DND-41 (cell line): ENCODE measurements at regions not wholly inside any gene's neighbourhood (a gene's known extent, or its start where the extent isn't known, plus 50 kb on each side); places are given as distances from the start of the nearest gene placed in this dataset.

Experiments used
- ATAC-seq: fragments of 200-7000 bp; cut with Tn5 transposase; 3 replicates; pipeline ENCODE4 v1.9.1; 2021; ENCODE audit warnings: low read depth; ENCODE audit not compliant: insufficient read depth
- DNase-seq: peaks from one replicate; pipeline ENCODE4 v3.0.0-alpha.2; 2020
- H2AFZ ChIP-seq: 2 replicates; pipeline ENCODE4 v1.6.0; 2012; ENCODE audit warnings: low read depth, low read length
- H3K27ac ChIP-seq: 2 replicates; pipeline ENCODE4 v1.5.1; 2012; ENCODE audit warnings: low read length, inconsistent platforms
- H3K27me3 ChIP-seq: fragments of 200-600 bp; sonication (generic); 2 replicates; pipeline ENCODE4 v1.6.0; 2012; ENCODE audit warnings: low read length, mild to moderate bottlenecking, inconsistent platforms; ENCODE audit not compliant: insufficient read depth, poor library complexity
- H3K36me3 ChIP-seq: 2 replicates; pipeline ENCODE4 v1.5.1; 2012; ENCODE audit warnings: low read length, inconsistent platforms; ENCODE audit not compliant: insufficient read depth
- H3K4me1 ChIP-seq: 2 replicates; pipeline ENCODE4 v1.5.1; 2012; ENCODE audit warnings: mild to moderate bottlenecking, low read length; ENCODE audit not compliant: insufficient read depth
- H3K4me2 ChIP-seq: 2 replicates; pipeline ENCODE4 v1.6.0; 2012; ENCODE audit warnings: mild to moderate bottlenecking, moderate library complexity, low read length, inconsistent platforms; ENCODE audit not compliant: insufficient read depth
- H3K4me3 ChIP-seq, 2 experiments: fragments of 200-600 bp in 1 of 2; shearing (Covaris generic) in 1 of 2; 2 replicates each; pipeline ENCODE4 v1.5.1; 2012 to 2016; ENCODE audit warnings: inconsistent platforms in 2 of 2, low read length in 2 of 2, mild to moderate bottlenecking in 2 of 2, low read depth in 1 of 2, moderate library complexity in 1 of 2
- H3K79me2 ChIP-seq: 2 replicates; pipeline ENCODE4 v1.6.0; 2012; ENCODE audit warnings: low read length, inconsistent platforms; ENCODE audit not compliant: insufficient read depth
- H3K9ac ChIP-seq: 2 replicates; pipeline ENCODE4 v1.6.0; 2012; ENCODE audit warnings: low read depth, mild to moderate bottlenecking, inconsistent platforms, low read length, moderate library complexity
- H3K9me3 ChIP-seq: 2 replicates; pipeline ENCODE4 v1.5.1; 2012; ENCODE audit warnings: low read length, moderate library complexity, mild to moderate bottlenecking, inconsistent platforms; ENCODE audit not compliant: insufficient read depth, severe bottlenecking
- H4K20me1 ChIP-seq: 2 replicates; pipeline ENCODE4 v1.6.0; 2012; ENCODE audit warnings: low read length; ENCODE audit not compliant: insufficient read depth
- EZH2 ChIP-seq: IDR thresholded peaks from 3 replicates; pipeline ENCODE4 v1.6.1; 2012; ENCODE audit warnings: borderline replicate concordance, low read depth, mild to moderate bottlenecking, moderate library complexity, low read length, inconsistent platforms; ENCODE audit not compliant: severe bottlenecking
- TF ChIP-seq, protein P1 (sequence below): IDR thresholded peaks from 2 replicates; pipeline ENCODE4 v1.5.1; 2012; ENCODE audit warnings: borderline replicate concordance, low read length, moderate library complexity, mild to moderate bottlenecking; ENCODE audit not compliant: poor library complexity, severe bottlenecking; ENCODE audit errors: extremely low read depth

DNA sequence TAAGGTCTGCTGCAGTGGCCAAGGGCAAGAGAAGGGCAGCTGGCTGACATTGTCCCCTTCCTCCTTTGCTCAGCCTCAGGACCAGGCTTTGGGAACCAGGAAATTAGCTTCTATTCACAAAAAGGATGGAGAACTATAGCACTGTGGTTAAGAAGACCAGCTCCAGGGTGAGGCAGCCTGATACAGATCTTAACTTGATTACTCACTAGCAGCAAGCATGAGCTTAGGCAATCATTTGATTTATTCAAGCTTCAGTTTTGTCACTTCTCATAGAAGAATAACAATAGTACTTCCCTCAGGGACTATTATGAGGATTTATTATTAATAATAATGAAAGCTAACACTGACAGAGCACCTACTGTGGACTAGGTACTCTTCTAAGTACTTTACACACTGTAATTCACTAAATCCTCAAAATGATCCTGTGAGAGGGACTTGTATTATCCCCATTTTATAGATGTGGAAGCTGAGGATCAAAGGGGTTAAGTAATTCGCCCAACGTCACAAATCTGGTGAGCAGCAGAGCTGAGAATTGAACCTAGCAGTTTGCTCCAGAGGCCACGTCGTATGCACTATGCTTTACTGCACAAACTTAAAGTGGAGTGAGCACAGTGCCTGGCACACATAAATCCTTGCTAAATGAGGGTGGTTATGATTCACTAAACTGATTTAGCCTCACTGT lies 130.4 kb upstream of the PAK3 start:
- H3K27ac ChIP-seq, result no peak overlapping the region
- H3K4me2 ChIP-seq, result no peak overlapping the region
- DNase-seq, result no peak
- no peaks in the 10 kb centered on the region for H3K9me3 ChIP-seq
- H3K36me3 ChIP-seq, result no peaks in the 10 kb centered on the region
- H3K9ac ChIP-seq, result no peak overlapping the region
- no peaks in the 10 kb centered on the region for H4K20me1 ChIP-seq
- H3K27me3 ChIP-seq, result no peaks in the 10 kb centered on the region
- no peaks in the 10 kb centered on the region for H3K79me2 ChIP-seq
- TF ChIP-seq, protein P1, sequence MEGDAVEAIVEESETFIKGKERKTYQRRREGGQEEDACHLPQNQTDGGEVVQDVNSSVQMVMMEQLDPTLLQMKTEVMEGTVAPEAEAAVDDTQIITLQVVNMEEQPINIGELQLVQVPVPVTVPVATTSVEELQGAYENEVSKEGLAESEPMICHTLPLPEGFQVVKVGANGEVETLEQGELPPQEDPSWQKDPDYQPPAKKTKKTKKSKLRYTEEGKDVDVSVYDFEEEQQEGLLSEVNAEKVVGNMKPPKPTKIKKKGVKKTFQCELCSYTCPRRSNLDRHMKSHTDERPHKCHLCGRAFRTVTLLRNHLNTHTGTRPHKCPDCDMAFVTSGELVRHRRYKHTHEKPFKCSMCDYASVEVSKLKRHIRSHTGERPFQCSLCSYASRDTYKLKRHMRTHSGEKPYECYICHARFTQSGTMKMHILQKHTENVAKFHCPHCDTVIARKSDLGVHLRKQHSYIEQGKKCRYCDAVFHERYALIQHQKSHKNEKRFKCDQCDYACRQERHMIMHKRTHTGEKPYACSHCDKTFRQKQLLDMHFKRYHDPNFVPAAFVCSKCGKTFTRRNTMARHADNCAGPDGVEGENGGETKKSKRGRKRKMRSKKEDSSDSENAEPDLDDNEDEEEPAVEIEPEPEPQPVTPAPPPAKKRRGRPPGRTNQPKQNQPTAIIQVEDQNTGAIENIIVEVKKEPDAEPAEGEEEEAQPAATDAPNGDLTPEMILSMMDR, result no peak
- TF ChIP-seq EZH2, result no peak
- no peak overlapping the region for H2AFZ ChIP-seq
- no peak overlapping the region for H3K4me3 ChIP-seq
- ATAC-seq, result no peak
- no peaks in the 10 kb centered on the region for H3K4me1 ChIP-seq

DNA sequence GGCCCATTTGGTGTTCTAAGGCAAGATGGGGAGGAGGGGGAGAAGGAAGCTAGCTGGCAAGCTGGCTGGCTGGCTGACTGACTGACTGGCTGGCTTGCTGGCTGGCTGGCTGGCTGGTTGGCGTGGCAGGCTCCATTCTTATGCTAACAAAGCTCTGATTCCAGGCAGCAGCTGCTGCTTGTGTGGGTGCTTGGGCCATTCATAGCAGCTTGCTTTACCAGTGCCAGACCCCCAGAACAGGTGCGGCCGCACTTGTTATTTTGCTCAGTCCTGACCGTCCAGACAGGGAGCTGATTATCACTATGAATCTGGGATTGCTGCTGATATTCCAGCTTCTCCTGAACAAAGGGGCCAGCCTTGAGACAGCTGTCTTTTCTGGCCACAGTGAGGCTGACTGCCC lies 131.2 kb upstream of the PAK3 start:
- DNase-seq, result no peak
- no peaks in the 10 kb centered on the region for H3K27me3 ChIP-seq

DNA sequence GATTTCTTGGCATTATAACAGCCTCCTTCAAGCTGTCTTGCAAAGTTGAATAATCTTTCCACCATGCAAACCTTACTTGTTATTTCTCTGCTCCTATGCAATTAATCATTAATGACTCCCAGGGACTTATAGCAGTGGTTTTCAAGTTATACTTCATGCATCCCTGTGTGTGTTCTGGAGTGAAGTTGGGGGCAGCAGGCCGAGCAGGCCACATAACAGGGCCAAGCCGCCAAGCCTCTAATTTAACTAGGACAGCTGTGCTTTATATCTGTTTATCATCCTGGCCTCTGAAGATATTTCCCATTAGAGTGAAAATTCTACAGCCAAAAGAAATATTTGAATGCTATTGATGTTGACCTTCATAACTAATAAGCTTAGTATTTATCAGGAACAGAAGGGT lies 133.5 kb upstream of the PAK3 start:
- Histone ChIP-seq H3K4me3 (no peak overlapping the region), H3K27me3 (no peaks in the 10 kb centered on the region), H3K4me2 (no peak overlapping the region), H2AFZ (no peak overlapping the region), H3K79me2 (no peaks in the 10 kb centered on the region), H3K36me3 (no peaks in the 10 kb centered on the region), H3K9ac (no peak overlapping the region), H3K9me3 (no peaks in the 10 kb centered on the region), H4K20me1 (no peaks in the 10 kb centered on the region), H3K27ac (no peak overlapping the region), H3K4me1 (no peaks in the 10 kb centered on the region)
- no peak for DNase-seq
- no peak for ATAC-seq
- TF ChIP-seq, protein P1, result no peak
- no peak for TF ChIP-seq EZH2

More for the DNA sequence above, 131.2 kb upstream of the PAK3 start:
- H2AFZ ChIP-seq, result no peak overlapping the region
- TF ChIP-seq, protein P1, result no peak
- TF ChIP-seq EZH2, result no peak
- H3K9ac ChIP-seq, result no peak overlapping the region
- no peaks in the 10 kb centered on the region for H3K4me1 ChIP-seq
- H3K4me3 ChIP-seq, result no peak overlapping the region
- H4K20me1 ChIP-seq, result no peaks in the 10 kb centered on the region
- ATAC-seq, result no peak
- no peaks in the 10 kb centered on the region for H3K9me3 ChIP-seq
- H3K36me3 ChIP-seq, result no peaks in the 10 kb centered on the region
- no peak overlapping the region for H3K4me2 ChIP-seq
- no peak overlapping the region for H3K27ac ChIP-seq
- H3K79me2 ChIP-seq, result no peaks in the 10 kb centered on the region
